ENCODE measurements at regions not wholly inside any gene's neighbourhood (a gene's known extent, or its start where the extent isn't known, plus 50 kb on each side); places are given as distances from the start of the nearest gene placed in this dataset.

DNA sequence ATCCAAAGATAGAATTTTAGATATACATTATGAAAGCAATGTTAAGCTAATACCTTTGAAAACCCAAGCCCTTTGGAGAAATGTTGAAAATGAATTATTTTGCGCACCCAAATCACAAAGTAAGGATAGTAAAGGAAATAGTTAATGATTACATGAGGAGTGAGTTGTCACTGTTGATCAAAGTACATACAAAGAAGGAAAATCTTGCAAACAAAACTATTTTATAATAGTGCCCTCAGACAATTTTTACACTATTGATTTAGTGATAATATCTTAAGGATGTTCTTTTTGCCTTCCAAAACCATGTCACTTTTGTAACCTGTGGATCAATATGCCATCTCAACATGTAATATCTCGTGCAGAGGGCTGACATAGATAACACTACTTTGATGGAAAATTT is 146.8 kb downstream of the DUSP6 start:
- no peak for TF ChIP-seq EZH2 (IDR thresholded peaks at IDR 0.05; ENCODE audit: borderline replicate concordance, insufficient read depth, low read length, poor library complexity, severe bottlenecking)
- TF ChIP-seq, protein P1, sequence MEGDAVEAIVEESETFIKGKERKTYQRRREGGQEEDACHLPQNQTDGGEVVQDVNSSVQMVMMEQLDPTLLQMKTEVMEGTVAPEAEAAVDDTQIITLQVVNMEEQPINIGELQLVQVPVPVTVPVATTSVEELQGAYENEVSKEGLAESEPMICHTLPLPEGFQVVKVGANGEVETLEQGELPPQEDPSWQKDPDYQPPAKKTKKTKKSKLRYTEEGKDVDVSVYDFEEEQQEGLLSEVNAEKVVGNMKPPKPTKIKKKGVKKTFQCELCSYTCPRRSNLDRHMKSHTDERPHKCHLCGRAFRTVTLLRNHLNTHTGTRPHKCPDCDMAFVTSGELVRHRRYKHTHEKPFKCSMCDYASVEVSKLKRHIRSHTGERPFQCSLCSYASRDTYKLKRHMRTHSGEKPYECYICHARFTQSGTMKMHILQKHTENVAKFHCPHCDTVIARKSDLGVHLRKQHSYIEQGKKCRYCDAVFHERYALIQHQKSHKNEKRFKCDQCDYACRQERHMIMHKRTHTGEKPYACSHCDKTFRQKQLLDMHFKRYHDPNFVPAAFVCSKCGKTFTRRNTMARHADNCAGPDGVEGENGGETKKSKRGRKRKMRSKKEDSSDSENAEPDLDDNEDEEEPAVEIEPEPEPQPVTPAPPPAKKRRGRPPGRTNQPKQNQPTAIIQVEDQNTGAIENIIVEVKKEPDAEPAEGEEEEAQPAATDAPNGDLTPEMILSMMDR (IDR thresholded peaks at IDR 0.05; ENCODE audit: poor library complexity, severe bottlenecking): no peak
- no peak for TF ChIP-seq EP300 (conservative IDR thresholded peaks at IDR 0.05; ENCODE audit: poor library complexity, severe bottlenecking)
- no peak for TF ChIP-seq SMC3 (conservative IDR thresholded peaks at IDR 0.05; ENCODE audit: poor library complexity)
- no peak for TF ChIP-seq POLR2AphosphoS5 (IDR thresholded peaks at IDR 0.05)
- no peak for TF ChIP-seq TAF1 (IDR thresholded peaks at IDR 0.05; ENCODE audit: low read depth)
